ENCODE measurements at regions not wholly inside any gene's neighbourhood (a gene's known extent, or its start where the extent isn't known, plus 50 kb on each side); places are given as distances from the start of the nearest gene placed in this dataset.

DNA sequence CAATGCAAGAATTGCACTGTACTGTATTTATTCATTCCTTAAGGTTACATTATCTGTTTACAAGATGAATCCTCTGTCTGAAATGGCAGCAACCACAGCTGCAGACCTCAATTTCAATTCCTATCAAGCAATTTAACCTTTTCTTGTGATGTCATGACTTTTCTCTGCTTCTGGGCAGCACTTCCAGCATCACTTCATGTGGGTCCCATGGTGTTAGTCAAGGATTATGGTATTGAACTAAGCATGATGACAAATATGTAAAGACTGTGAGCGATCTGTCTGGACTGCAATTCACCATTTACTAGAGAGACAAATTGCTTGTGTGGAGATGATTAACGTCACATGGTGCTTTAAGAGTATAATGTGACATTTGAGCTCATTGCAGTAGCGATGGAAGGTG, 90.5 kb upstream of the CCN2 start:
- TF ChIP-seq, protein P1, sequence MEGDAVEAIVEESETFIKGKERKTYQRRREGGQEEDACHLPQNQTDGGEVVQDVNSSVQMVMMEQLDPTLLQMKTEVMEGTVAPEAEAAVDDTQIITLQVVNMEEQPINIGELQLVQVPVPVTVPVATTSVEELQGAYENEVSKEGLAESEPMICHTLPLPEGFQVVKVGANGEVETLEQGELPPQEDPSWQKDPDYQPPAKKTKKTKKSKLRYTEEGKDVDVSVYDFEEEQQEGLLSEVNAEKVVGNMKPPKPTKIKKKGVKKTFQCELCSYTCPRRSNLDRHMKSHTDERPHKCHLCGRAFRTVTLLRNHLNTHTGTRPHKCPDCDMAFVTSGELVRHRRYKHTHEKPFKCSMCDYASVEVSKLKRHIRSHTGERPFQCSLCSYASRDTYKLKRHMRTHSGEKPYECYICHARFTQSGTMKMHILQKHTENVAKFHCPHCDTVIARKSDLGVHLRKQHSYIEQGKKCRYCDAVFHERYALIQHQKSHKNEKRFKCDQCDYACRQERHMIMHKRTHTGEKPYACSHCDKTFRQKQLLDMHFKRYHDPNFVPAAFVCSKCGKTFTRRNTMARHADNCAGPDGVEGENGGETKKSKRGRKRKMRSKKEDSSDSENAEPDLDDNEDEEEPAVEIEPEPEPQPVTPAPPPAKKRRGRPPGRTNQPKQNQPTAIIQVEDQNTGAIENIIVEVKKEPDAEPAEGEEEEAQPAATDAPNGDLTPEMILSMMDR (IDR thresholded peaks at IDR 0.05) = no peak
- TF ChIP-seq EZH2 (IDR thresholded peaks at IDR 0.05; ENCODE audit: borderline replicate concordance, insufficient read depth, low read depth, low read length, poor library complexity, severe bottlenecking) = no peak

Measured in B cell (primary cell).